Endothelial cell of umbilical vein (primary cell): ENCODE measurements at regions not wholly inside any gene's neighbourhood (a gene's known extent, or its start where the extent isn't known, plus 50 kb on each side); places are given as distances from the start of the nearest gene placed in this dataset.

Experiments used
- CTCF ChIP-seq, 2 donors: IDR thresholded peaks; 1 replicate in 1 of 2; 2 replicates in 1 of 2; pipeline ENCODE4 v1.5.1; 2011; ENCODE audit warnings: low read length in 2 of 2, mild to moderate bottlenecking in 2 of 2, moderate library complexity in 2 of 2, control low read depth in 1 of 2, inconsistent platforms in 1 of 2, low read depth in 1 of 2; ENCODE audit not compliant: insufficient read depth in 1 of 2; ENCODE audit errors: extremely low read depth in 1 of 2
- EZH2 ChIP-seq: IDR thresholded peaks from 2 replicates; pipeline ENCODE4 v1.6.1; 2012; ENCODE audit warnings: borderline replicate concordance, low read depth, mild to moderate bottlenecking, moderate library complexity, low read length, inconsistent platforms; ENCODE audit not compliant: severe bottlenecking
- GATA2 ChIP-seq: IDR thresholded peaks from 2 replicates; pipeline ENCODE4 v1.7.0; 2011; ENCODE audit warnings: low read depth, mild to moderate bottlenecking, moderate library complexity, mixed read lengths, low read length; ENCODE audit not compliant: insufficient read length, insufficient read depth
- POLR2A ChIP-seq: IDR thresholded peaks from 2 replicates; pipeline ENCODE4 v1.6.1; 2012; ENCODE audit warnings: low read depth, mild to moderate bottlenecking, control low read depth, low read length

DNA sequence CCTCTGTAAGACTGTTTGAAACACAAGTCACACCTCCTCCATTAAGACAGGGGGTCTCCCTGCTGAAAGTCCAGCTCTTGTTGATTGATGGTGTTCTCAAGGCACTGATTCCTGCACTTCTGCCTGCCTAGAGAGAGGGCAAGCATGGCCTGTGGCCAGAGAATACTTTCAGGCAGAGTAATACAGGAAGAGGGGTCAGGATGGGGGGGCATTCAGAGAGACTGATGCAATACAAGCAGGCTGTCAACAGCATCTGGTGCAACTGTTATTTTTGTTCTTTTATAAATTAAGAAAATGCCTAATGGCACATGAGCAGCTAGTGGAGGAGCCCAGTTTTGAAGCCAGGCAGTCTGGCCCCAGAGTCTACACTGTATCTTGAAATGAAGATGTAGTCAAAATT lies 302.2 kb downstream of the DIRAS2 start:
- TF ChIP-seq POLR2A (no peak), CTCF (IDR thresholded peaks at IDR 0.05; ENCODE audit: extremely low read depth in 1 of 2, insufficient read depth in 1 of 2, low read depth in 1 of 2, low read length in 2 of 2) (no peak), EZH2 (no peak), GATA2 (no peak)
